HEK293 (cell line): ENCODE measurements at regions not wholly inside any gene's neighbourhood (a gene's known extent, or its start where the extent isn't known, plus 50 kb on each side); places are given as distances from the start of the nearest gene placed in this dataset.

Experiments
- CTCF ChIA-PET: fragments of 350-600 bp; formaldehyde crosslinking; extraction: SDS; loops from one replicate; lab custom pipeline; 2021; ENCODE audit warnings: antibody characterized with exemption; lab: Yijun Ruan, JAX
- POLR2A ChIA-PET: fragments of 300-600 bp; formaldehyde crosslinking; extraction: SDS; loops from one replicate; lab custom pipeline; 2020; ENCODE audit warnings: antibody characterized with exemption, inconsistent platforms; lab: Yijun Ruan, JAX
- H3K27ac ChIP-seq: fragments of 200-500 bp; sonication (Bioruptor generic); 2 replicates; pipeline ENCODE4 v1.5.1; 2014; ENCODE audit warnings: low read depth, low read length, control low read depth, inconsistent platforms; ENCODE audit errors: extremely low read depth
- H3K36me3 ChIP-seq, 2 experiments: fragments of 200-500 bp in 1 of 2; sonication (Bioruptor generic) in 1 of 2; 1 replicate in 1 of 2; 2 replicates in 1 of 2; pipeline ENCODE4 v1.5.1; 2014 to 2017; ENCODE audit warnings: inconsistent platforms in 2 of 2, low read length in 2 of 2; ENCODE audit not compliant: control insufficient read depth in 2 of 2, insufficient read depth in 1 of 2
- H3K4me1 ChIP-seq: fragments of 200-500 bp; sonication (Bioruptor generic); 2 replicates; pipeline ENCODE4 v1.5.1; 2014; ENCODE audit warnings: mild to moderate bottlenecking, low read length, inconsistent platforms; ENCODE audit not compliant: control insufficient read depth, insufficient read depth
- H3K4me3 ChIP-seq: 2 replicates; pipeline ENCODE4 v1.5.1; 2011; ENCODE audit warnings: low read depth, mild to moderate bottlenecking, control low read depth, low read length, moderate library complexity
- H3K9me3 ChIP-seq: fragments of 200-500 bp; sonication (Bioruptor generic); 2 replicates; pipeline ENCODE4 v1.5.1; 2014; ENCODE audit warnings: low read depth, low read length, inconsistent platforms; ENCODE audit not compliant: control insufficient read depth, insufficient read depth
- CTCF ChIP-seq: fragments of 450-650 bp; formaldehyde crosslinking; IDR thresholded peaks from 2 replicates; pipeline ENCODE4 v1.5.1; 2016; ENCODE audit warnings: missing biosample characterization, missing genetic modification characterization
- KLF16 ChIP-seq: fragments of 450-650 bp; formaldehyde crosslinking; IDR thresholded peaks from 2 replicates; pipeline ENCODE4 v1.5.1; 2017; ENCODE audit warnings: missing biosample characterization, missing genetic modification characterization
- MZF1 ChIP-seq: fragments of 450-650 bp; formaldehyde crosslinking; IDR thresholded peaks from 2 replicates; pipeline ENCODE4 v1.5.1; 2017; ENCODE audit warnings: missing biosample characterization, missing genetic modification characterization, borderline replicate concordance
- PATZ1 ChIP-seq: fragments of 450-650 bp; formaldehyde crosslinking; IDR thresholded peaks from 2 replicates; pipeline ENCODE4 v1.5.1; 2016; ENCODE audit warnings: missing biosample characterization, missing genetic modification characterization
- PBX3 ChIP-seq: sonication (generic); formaldehyde crosslinking; IDR thresholded peaks from 2 replicates; pipeline ENCODE4 v1.8.1; 2022; ENCODE audit warnings: mild to moderate bottlenecking, moderate library complexity, missing genetic modification reagents
- RBAK ChIP-seq: fragments of 450-650 bp; formaldehyde crosslinking; IDR thresholded peaks from 2 replicates; pipeline ENCODE4 v1.5.1; 2016; ENCODE audit warnings: missing biosample characterization, missing genetic modification characterization
- ZBTB1 ChIP-seq: fragments of 450-650 bp; formaldehyde crosslinking; IDR thresholded peaks from 2 replicates; pipeline ENCODE4 v1.5.1; 2016; ENCODE audit warnings: missing biosample characterization, missing genetic modification characterization
- ZBTB21 ChIP-seq: fragments of 450-650 bp; formaldehyde crosslinking; IDR thresholded peaks from 2 replicates; pipeline ENCODE4 v1.5.1; 2017; ENCODE audit warnings: missing biosample characterization, missing genetic modification characterization
- ZNF138 ChIP-seq: fragments of 450-650 bp; formaldehyde crosslinking; IDR thresholded peaks from 2 replicates; pipeline ENCODE4 v1.5.1; 2016; ENCODE audit warnings: missing biosample characterization, missing genetic modification characterization, borderline replicate concordance
- ZNF24 ChIP-seq: fragments of 450-650 bp; formaldehyde crosslinking; IDR thresholded peaks from 2 replicates; pipeline ENCODE4 v1.5.1; 2016; ENCODE audit warnings: missing biosample characterization, missing genetic modification characterization
- ZNF266 ChIP-seq: fragments of 450-650 bp; formaldehyde crosslinking; IDR thresholded peaks from 2 replicates; pipeline ENCODE4 v1.5.1; 2016; ENCODE audit warnings: missing biosample characterization, missing genetic modification characterization, low read depth
- ZNF311 ChIP-seq: fragments of 450-650 bp; formaldehyde crosslinking; IDR thresholded peaks from 2 replicates; pipeline ENCODE4 v1.5.1; 2017; ENCODE audit warnings: missing biosample characterization, missing genetic modification characterization, borderline replicate concordance
- ZNF391 ChIP-seq: fragments of 450-650 bp; formaldehyde crosslinking; IDR thresholded peaks from 2 replicates; pipeline ENCODE4 v1.5.1; 2016; ENCODE audit warnings: low read depth, missing biosample characterization, missing genetic modification characterization, borderline replicate concordance
- ZNF423 ChIP-seq: fragments of 450-650 bp; formaldehyde crosslinking; IDR thresholded peaks from 2 replicates; pipeline ENCODE4 v1.5.1; 2016; ENCODE audit warnings: missing biosample characterization, missing genetic modification characterization
- ZNF555 ChIP-seq: fragments of 450-650 bp; formaldehyde crosslinking; conservative IDR thresholded peaks from 2 replicates; pipeline ENCODE4 v1.5.1; 2017; ENCODE audit warnings: missing biosample characterization, mild to moderate bottlenecking, missing genetic modification characterization, inconsistent platforms
- ZNF629 ChIP-seq: fragments of 450-650 bp; formaldehyde crosslinking; IDR thresholded peaks from 2 replicates; pipeline ENCODE4 v1.5.1; 2017; ENCODE audit warnings: missing biosample characterization, missing genetic modification characterization
- ZNF639 ChIP-seq: fragments of 450-650 bp; formaldehyde crosslinking; IDR thresholded peaks from 2 replicates; pipeline ENCODE4 v1.5.1; 2016; ENCODE audit warnings: missing biosample characterization, missing genetic modification characterization
- ZNF645 ChIP-seq: fragments of 450-650 bp; formaldehyde crosslinking; IDR thresholded peaks from 2 replicates; pipeline ENCODE4; 2016; ENCODE audit warnings: missing biosample characterization, missing genetic modification characterization
- ZNF654 ChIP-seq: fragments of 450-650 bp; formaldehyde crosslinking; IDR thresholded peaks from 2 replicates; pipeline ENCODE4 v1.5.1; 2016; ENCODE audit warnings: low read depth, missing biosample characterization, missing genetic modification characterization
- ZSCAN18 ChIP-seq: fragments of 450-650 bp; formaldehyde crosslinking; IDR thresholded peaks from 2 replicates; pipeline ENCODE4 v1.5.1; 2016; ENCODE audit warnings: missing biosample characterization, missing genetic modification characterization

GRCh38 chr11:79515781-79516180 lies 75.0 kb upstream of the TENM4 start:
- no peaks in the 10 kb centered on the region for H3K4me1 ChIP-seq
- TF ChIP-seq CTCF (tag by site-specific recombination) (no peak), ZNF645 (tag by site-specific recombination) (no peak), MZF1 (no peak), ZNF311 (tag by site-specific recombination) (no peak), ZNF391 (tag by site-specific recombination) (no peak), ZNF423 (tag by site-specific recombination) (no peak), ZNF654 (tag by site-specific recombination) (no peak), ZBTB1 (tag by site-specific recombination) (no peak), ZNF24 (tag by site-specific recombination) (no peak), ZSCAN18 (tag by site-specific recombination) (no peak), RBAK (no peak), ZNF555 (no peak), ZBTB21 (tag by site-specific recombination) (no peak), ZNF629 (tag by site-specific recombination) (no peak), ZNF138 (no peak), ZNF639 (tag by site-specific recombination) (no peak), PATZ1 (no peak), KLF16 (tag by site-specific recombination) (no peak), PBX3 (CRISPR knock-in tag) (no peak), ZNF266 (no peak)
- TF ChIP-seq, all 188 proteins: peak for 0
- Histone ChIP-seq H3K36me3 (no peaks in the 10 kb centered on the region), H3K27ac (no peak overlapping the region), H3K4me3 (no peak overlapping the region), H3K9me3 (no peaks in the 10 kb centered on the region)
- ChIA-PET CTCF (no interaction called here), POLR2A (no interaction called here)
